GM12872 (cell line): ENCODE measurements at regions not wholly inside any gene's neighbourhood (a gene's known extent, or its start where the extent isn't known, plus 50 kb on each side); places are given as distances from the start of the nearest gene placed in this dataset.

Experiments
- CTCF ChIP-seq: IDR thresholded peaks from 3 replicates; pipeline ENCODE4 v1.5.1; 2011; ENCODE audit warnings: low read depth, mild to moderate bottlenecking, low read length, moderate library complexity; ENCODE audit not compliant: insufficient read depth

GRCh38 chr11:15858881-15859280 lies 497.5 kb downstream of the SOX6 start:
- no peak for TF ChIP-seq CTCF

GRCh38 chr11:15859411-15859810 lies 496.9 kb downstream of the SOX6 start:
- no peak for TF ChIP-seq CTCF

- no peak for TF ChIP-seq CTCF
Measured at GRCh38 chr11:15861256-15861655, 495.1 kb downstream of the SOX6 start.

GRCh38 chr11:15863411-15863810 lies 492.9 kb downstream of the SOX6 start:
- TF ChIP-seq CTCF: no peak

- no peak for TF ChIP-seq CTCF
Measured at GRCh38 chr11:15864026-15864805, 492.1 kb downstream of the SOX6 start.

GRCh38 chr11:15865212-15865987 lies 490.9 kb downstream of the SOX6 start:
- no peak for TF ChIP-seq CTCF

- TF ChIP-seq CTCF: no peak
Measured at GRCh38 chr11:15867871-15868270, 488.5 kb downstream of the SOX6 start.
